K562 (cell line): ENCODE measurements at regions not wholly inside any gene's neighbourhood (a gene's known extent, or its start where the extent isn't known, plus 50 kb on each side); places are given as distances from the start of the nearest gene placed in this dataset.

Experiments used
- ATAC-seq: fragments of 200-7000 bp; cut with Tn5 transposase; 3 replicates; pipeline ENCODE4 v1.9.1; 2020; ENCODE audit warnings: moderate library complexity
- BruUV-seq: library from RNA; stranded (reverse); fragments of 400-500 nt; replicated peaks from 2 replicates; lab custom pipeline; 2021; lab: Mats Ljungman, UMichigan
- CTCF ChIA-PET: fragments of 300-600 bp; formaldehyde crosslinking; extraction: SDS; loops from one replicate; lab custom pipeline; 2021; ENCODE audit warnings: low intra/inter-chr PET ratio; lab: Yijun Ruan, JAX
- POLR2A ChIA-PET: fragments of 300-600, 350-650 bp; sonication (Branson Sonifier 250); formaldehyde crosslinking; extraction: SDS; loops from one replicate; lab custom pipeline; 2021; ENCODE audit warnings: antibody characterized with exemption, inconsistent platforms; lab: Yijun Ruan, JAX
- DNase-seq, 4 experiments: peaks; one replicate each; pipeline versions ENCODE4 v3.0.0 to v3.0.0-alpha.2; 2011 to 2018; ENCODE audit warnings: low spot score in 3 of 4, mixed read lengths in 3 of 4; ENCODE audit errors: extremely low read depth in 1 of 4
- FAIRE-seq: peaks from 2 replicates; lab custom pipeline; 2011; peaks lifted over from hg19 to GRCh38; lab: Jason Lieb, UNC
- H2AFZ ChIP-seq: 2 replicates; pipeline ENCODE4 v1.6.0; 2011; ENCODE audit warnings: low read depth, low read length, control low read depth, inconsistent platforms
- H3K27ac ChIP-seq: fragments of 200-600 bp; 3 replicates; pipeline ENCODE4 v1.8.0; 2011; ENCODE audit warnings: low read depth, mild to moderate bottlenecking, control low read depth, inconsistent platforms, low read length, moderate library complexity, mixed read lengths; ENCODE audit errors: extremely low read depth
- H3K27me3 ChIP-seq, 2 experiments: fragments of 300-600 bp in 1 of 2; 2 replicates in 1 of 2; 3 replicates in 1 of 2; pipeline versions ENCODE4 v1.6.0 to v1.8.0; 2011; ENCODE audit warnings: inconsistent platforms in 2 of 2, low read length in 2 of 2, mild to moderate bottlenecking in 1 of 2, mixed read lengths in 1 of 2, moderate library complexity in 1 of 2; ENCODE audit not compliant: control insufficient read depth in 2 of 2, insufficient read depth in 2 of 2
- H3K36me3 ChIP-seq: fragments of 300-600 bp; 3 replicates; pipeline ENCODE4 v1.8.0; 2011; ENCODE audit warnings: mild to moderate bottlenecking, low read length, inconsistent platforms; ENCODE audit not compliant: control insufficient read depth, insufficient read depth
- H3K4me1 ChIP-seq, 2 experiments: fragments of 200-600 bp in 1 of 2; replicated peaks in 1 of 2; 2 replicates in 1 of 2; 3 replicates in 1 of 2; pipeline versions ENCODE4 v1.5.1 to v1.8.0; 2011; ENCODE audit warnings: inconsistent platforms in 2 of 2, low read length in 2 of 2, mild to moderate bottlenecking in 1 of 2, mixed read lengths in 1 of 2, moderate library complexity in 1 of 2; ENCODE audit not compliant: control insufficient read depth in 2 of 2, insufficient read depth in 2 of 2
- H3K4me2 ChIP-seq: 2 replicates; pipeline ENCODE4 v1.6.1; 2011; ENCODE audit warnings: low read length, control low read depth, inconsistent platforms, mixed read lengths; ENCODE audit not compliant: insufficient read depth
- H3K4me3 ChIP-seq: fragments of 200-600 bp; sonication (generic), shearing (Covaris generic); 2 replicates; pipeline ENCODE4 v1.5.1; 2016; ENCODE audit warnings: control low read depth, inconsistent platforms
- H3K79me2 ChIP-seq: fragments of 200-600 bp; 3 replicates; pipeline ENCODE4 v1.8.0; 2011; ENCODE audit warnings: low read length, inconsistent platforms; ENCODE audit not compliant: control insufficient read depth, insufficient read depth
- H3K9ac ChIP-seq, 2 experiments: 2 replicates each; pipeline versions ENCODE4 v1.6.0 to v1.6.1; 2011; ENCODE audit warnings: low read depth in 2 of 2, low read length in 2 of 2, control low read depth in 1 of 2, inconsistent platforms in 1 of 2, mild to moderate bottlenecking in 1 of 2, mixed read lengths in 1 of 2; ENCODE audit not compliant: insufficient read depth in 1 of 2
- H3K9me1 ChIP-seq: one replicate; pipeline ENCODE4 v1.6.0; 2011; ENCODE audit warnings: inconsistent platforms, mild to moderate bottlenecking, low read length, moderate library complexity; ENCODE audit not compliant: control insufficient read depth, insufficient read depth
- H3K9me3 ChIP-seq: replicated peaks from 2 replicates; pipeline ENCODE4 v1.5.1; 2011; ENCODE audit warnings: low read depth, low read length, inconsistent platforms; ENCODE audit not compliant: control insufficient read depth, insufficient read depth
- H4K20me1 ChIP-seq: replicated peaks from 2 replicates; pipeline ENCODE4 v1.6.1; 2011; ENCODE audit warnings: low read length, inconsistent platforms, mixed read lengths; ENCODE audit not compliant: control insufficient read depth, insufficient read depth
- CREB1 ChIP-seq, 2 experiments: sonication (generic) in 1 of 2; formaldehyde crosslinking in 1 of 2; IDR thresholded peaks; 2 replicates each; pipeline versions ENCODE4 v1.6.1 to v1.8.0; 2012 to 2022; ENCODE audit warnings: inconsistent platforms in 1 of 2, mild to moderate bottlenecking in 1 of 2, missing genetic modification reagents in 1 of 2, moderate library complexity in 1 of 2
- DACH1 ChIP-seq: fragments of 450-650 bp; IDR thresholded peaks from 2 replicates; pipeline ENCODE4 v1.6.1; 2018; ENCODE audit not compliant: partially characterized antibody
- GATAD2B ChIP-seq: fragments of 450-650 bp; IDR thresholded peaks from 2 replicates; pipeline ENCODE4 v1.6.1; 2017; ENCODE audit warnings: mild to moderate bottlenecking, borderline replicate concordance
- HIVEP1 ChIP-seq: fragments of 250-450 bp; sonication (Bioruptor Pico); IDR thresholded peaks from 2 replicates; pipeline ENCODE4 v1.4.0; 2020; ENCODE audit warnings: mild to moderate bottlenecking
- HMG20B ChIP-seq: fragments of 250-450 bp; sonication (Bioruptor Pico); IDR thresholded peaks from 2 replicates; pipeline ENCODE4 v1.5.0; 2021; ENCODE audit warnings: mild to moderate bottlenecking
- L3MBTL2 ChIP-seq: fragments of 450-650 bp; IDR thresholded peaks from 2 replicates; pipeline ENCODE4 v1.6.1; 2016; ENCODE audit warnings: mild to moderate bottlenecking, moderate library complexity
- RFX1 ChIP-seq: fragments of 450-650 bp; IDR thresholded peaks from 2 replicates; pipeline ENCODE4 v1.6.1; 2016; ENCODE audit warnings: mild to moderate bottlenecking, moderate library complexity
- RFX7 ChIP-seq: fragments of 250-450 bp; sonication (Bioruptor Pico); IDR thresholded peaks from 2 replicates; pipeline ENCODE4 v1.5.1; 2021; ENCODE audit warnings: mild to moderate bottlenecking
- SMC3 ChIP-seq: conservative IDR thresholded peaks from 2 replicates; pipeline ENCODE4 v1.6.1; 2011; ENCODE audit warnings: low read depth, low read length, improper control_type of control experiment; ENCODE audit not compliant: insufficient read depth
- SRSF3 ChIP-seq: fragments of 200-400 bp; formaldehyde crosslinking; IDR thresholded peaks from 2 replicates; pipeline ENCODE4 v1.6.1; 2016; ENCODE audit warnings: mild to moderate bottlenecking, low read length, moderate library complexity; ENCODE audit not compliant: insufficient read depth
- TAF7 ChIP-seq: fragments of 450-650 bp; IDR thresholded peaks from 2 replicates; pipeline ENCODE4 v1.6.1; 2016; ENCODE audit warnings: missing genetic modification characterization, missing compliant biosample characterization
- TBL1XR1 ChIP-seq, 2 experiments: IDR thresholded peaks; 2 replicates each; pipeline ENCODE4 v1.6.1; 2012; ENCODE audit warnings: improper control_type of control experiment in 2 of 2, low read length in 2 of 2, mild to moderate bottlenecking in 1 of 2
- ZNF184 ChIP-seq: sonication (generic); formaldehyde crosslinking; IDR thresholded peaks from 2 replicates; pipeline ENCODE4 v1.5.0; 2020; ENCODE audit warnings: missing genetic modification reagents
- ZNF444 ChIP-seq: fragments of 250-450 bp; sonication (Bioruptor Pico); IDR thresholded peaks from 2 replicates; pipeline ENCODE4 v1.4.0; 2020; ENCODE audit warnings: mild to moderate bottlenecking, moderate library complexity
- ZNF668 ChIP-seq: fragments of 250-450 bp; sonication (Bioruptor Pico); IDR thresholded peaks from 2 replicates; pipeline ENCODE4 v1.8.0; 2022; ENCODE audit warnings: mild to moderate bottlenecking, inconsistent platforms
- WGBS: fragments of 100-300 bp; shearing (Covaris generic); methylation state at CpG from one replicate; pipeline ENCODE4 v1.1.6; 2016; ENCODE audit warnings: low coverage, mixed read lengths; ENCODE audit not compliant: insufficient coverage; ENCODE audit errors: missing lambda C conversion rate; 5-methylcytosine and 5-hydroxymethylcytosine counted together
- in situ Hi-C: fragments of 300-500 bp; cut with MboI; formaldehyde crosslinking; loops from 4 replicates; pipeline ENCODE4 v1.15.0; 2018; ENCODE audit warnings: inconsistent platforms, mixed read lengths
- intact Hi-C: fragments of 100-400 bp; cut with micrococcal nuclease; formaldehyde crosslinking; loops from 2 replicates; pipeline ENCODE4 v1.14.2; 2022
- TF ChIP-seq, protein P1 (sequence below): fragments of 450-650 bp; formaldehyde crosslinking; IDR thresholded peaks from 2 replicates; pipeline ENCODE4 v1.4.0; 2020; ENCODE audit warnings: mild to moderate bottlenecking
- TF ChIP-seq, protein P2 (sequence below): fragments of 450-650 bp; IDR thresholded peaks from 2 replicates; pipeline ENCODE4 v1.6.1; 2017; ENCODE audit warnings: mild to moderate bottlenecking, moderate library complexity
- TF ChIP-seq, protein P3 (sequence below): fragments of 450-650 bp; conservative IDR thresholded peaks from 2 replicates; pipeline ENCODE4 v1.6.1; 2016; ENCODE audit warnings: missing genetic modification characterization, low read depth, mild to moderate bottlenecking, control low read depth, missing compliant biosample characterization
- TF ChIP-seq, protein P4 (sequence below): fragments of 250-450 bp; sonication (Bioruptor Pico); IDR thresholded peaks from 2 replicates; pipeline ENCODE4 v1.9.0; 2021; ENCODE audit warnings: mild to moderate bottlenecking

DNA sequence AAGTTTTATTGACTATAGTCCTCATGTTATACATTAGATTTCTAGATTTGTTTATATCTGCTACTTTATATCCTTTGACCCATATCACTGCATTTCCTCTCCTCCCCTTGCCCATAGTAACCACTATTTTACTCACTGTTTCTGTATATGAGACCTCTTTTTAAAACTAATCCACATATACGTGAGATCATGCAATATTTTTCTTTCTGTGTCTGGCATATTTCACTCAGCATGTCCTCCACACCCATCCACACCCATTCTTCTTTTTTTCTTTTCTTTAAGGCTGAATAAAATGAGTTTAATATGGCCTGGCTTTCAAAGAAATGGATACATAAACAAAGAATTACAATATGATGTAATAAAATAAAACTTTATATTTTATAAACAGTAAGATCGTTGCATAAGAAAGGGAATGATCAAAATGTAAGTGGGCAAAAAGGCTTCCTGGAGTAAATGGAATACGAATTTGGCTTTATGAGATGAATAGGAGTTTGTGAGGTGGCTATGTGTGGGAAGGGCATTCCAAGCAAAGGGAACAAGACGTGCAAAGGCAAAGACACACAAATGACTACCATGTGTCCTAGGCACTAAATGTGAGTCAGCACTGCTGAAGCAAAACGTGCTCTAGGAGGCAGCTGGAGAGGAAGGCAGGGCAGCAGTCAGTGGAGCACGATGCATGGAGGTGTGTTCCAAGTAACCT is 53.2 kb upstream of the HIF1A start:
- no peaks in the 10 kb centered on the region for H3K79me2 ChIP-seq
- H3K27ac ChIP-seq = no peak overlapping the region
- POLR2A ChIA-PET = no interaction called here
- H3K9ac ChIP-seq = no peak overlapping the region
- ATAC-seq = no peak
- no peaks in the 10 kb centered on the region for H3K36me3 ChIP-seq
- no peak overlapping the region for H3K4me3 ChIP-seq
- BruUV-seq = no TSS peak
- DNase-seq = no peak
- in situ Hi-C loops = no loop called here
- no peaks in the 10 kb centered on the region for H3K9me3 ChIP-seq
- H3K27me3 ChIP-seq = peaks cover 4 to 11% of the 10 kb centered on the region in 2 experiments; a peak in 4 of 5 replicates
- no peak for FAIRE-seq
- no peak overlapping the region for H2AFZ ChIP-seq
- WGBS = 0% methylated on average over 6 of the region's 6 CpGs
- H3K4me1 ChIP-seq = no peaks in the 10 kb centered on the region
- intact Hi-C loops = no loop called here
- H3K4me2 ChIP-seq = no peak overlapping the region
- no peaks in the 10 kb centered on the region for H3K9me1 ChIP-seq
- no peaks in the 10 kb centered on the region for H4K20me1 ChIP-seq
- CTCF ChIA-PET = no interaction called here
- TF ChIP-seq SMC3 = no peak
- no peak for TF ChIP-seq ZNF444
- TF ChIP-seq, protein P1, sequence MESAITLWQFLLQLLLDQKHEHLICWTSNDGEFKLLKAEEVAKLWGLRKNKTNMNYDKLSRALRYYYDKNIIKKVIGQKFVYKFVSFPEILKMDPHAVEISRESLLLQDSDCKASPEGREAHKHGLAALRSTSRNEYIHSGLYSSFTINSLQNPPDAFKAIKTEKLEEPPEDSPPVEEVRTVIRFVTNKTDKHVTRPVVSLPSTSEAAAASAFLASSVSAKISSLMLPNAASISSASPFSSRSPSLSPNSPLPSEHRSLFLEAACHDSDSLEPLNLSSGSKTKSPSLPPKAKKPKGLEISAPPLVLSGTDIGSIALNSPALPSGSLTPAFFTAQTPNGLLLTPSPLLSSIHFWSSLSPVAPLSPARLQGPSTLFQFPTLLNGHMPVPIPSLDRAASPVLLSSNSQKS = no peak
- no peak for TF ChIP-seq ZNF668 (CRISPR knock-in tag)
- no peak for TF ChIP-seq SRSF3
- TF ChIP-seq DACH1 = no peak
- TF ChIP-seq RFX7 (CRISPR knock-in tag) = no peak
- no peak for TF ChIP-seq CREB1 (IDR thresholded peaks at IDR 0.05)
- no peak for TF ChIP-seq CREB1 (CRISPR knock-in tag; IDR thresholded peaks at IDR 0.05)
- no peak for TF ChIP-seq GATAD2B
- TF ChIP-seq TBL1XR1 (IDR thresholded peaks at IDR 0.05; ENCODE audit: low read length in 2 of 2) = no peak
- TF ChIP-seq, protein P2, sequence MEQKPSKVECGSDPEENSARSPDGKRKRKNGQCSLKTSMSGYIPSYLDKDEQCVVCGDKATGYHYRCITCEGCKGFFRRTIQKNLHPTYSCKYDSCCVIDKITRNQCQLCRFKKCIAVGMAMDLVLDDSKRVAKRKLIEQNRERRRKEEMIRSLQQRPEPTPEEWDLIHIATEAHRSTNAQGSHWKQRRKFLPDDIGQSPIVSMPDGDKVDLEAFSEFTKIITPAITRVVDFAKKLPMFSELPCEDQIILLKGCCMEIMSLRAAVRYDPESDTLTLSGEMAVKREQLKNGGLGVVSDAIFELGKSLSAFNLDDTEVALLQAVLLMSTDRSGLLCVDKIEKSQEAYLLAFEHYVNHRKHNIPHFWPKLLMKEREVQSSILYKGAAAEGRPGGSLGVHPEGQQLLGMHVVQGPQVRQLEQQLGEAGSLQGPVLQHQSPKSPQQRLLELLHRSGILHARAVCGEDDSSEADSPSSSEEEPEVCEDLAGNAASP = no peak
- no peak for TF ChIP-seq ZNF184
- TF ChIP-seq TAF7 = no peak
- TF ChIP-seq RFX1 = no peak
- TF ChIP-seq, protein P3, sequence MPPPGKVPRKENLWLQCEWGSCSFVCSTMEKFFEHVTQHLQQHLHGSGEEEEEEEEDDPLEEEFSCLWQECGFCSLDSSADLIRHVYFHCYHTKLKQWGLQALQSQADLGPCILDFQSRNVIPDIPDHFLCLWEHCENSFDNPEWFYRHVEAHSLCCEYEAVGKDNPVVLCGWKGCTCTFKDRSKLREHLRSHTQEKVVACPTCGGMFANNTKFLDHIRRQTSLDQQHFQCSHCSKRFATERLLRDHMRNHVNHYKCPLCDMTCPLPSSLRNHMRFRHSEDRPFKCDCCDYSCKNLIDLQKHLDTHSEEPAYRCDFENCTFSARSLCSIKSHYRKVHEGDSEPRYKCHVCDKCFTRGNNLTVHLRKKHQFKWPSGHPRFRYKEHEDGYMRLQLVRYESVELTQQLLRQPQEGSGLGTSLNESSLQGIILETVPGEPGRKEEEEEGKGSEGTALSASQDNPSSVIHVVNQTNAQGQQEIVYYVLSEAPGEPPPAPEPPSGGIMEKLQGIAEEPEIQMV (tag) = no peak
- no peak for TF ChIP-seq L3MBTL2
- TF ChIP-seq HIVEP1 (CRISPR knock-in tag) = no peak
- TF ChIP-seq HMG20B (CRISPR knock-in tag) = no peak
- TF ChIP-seq, protein P4, sequence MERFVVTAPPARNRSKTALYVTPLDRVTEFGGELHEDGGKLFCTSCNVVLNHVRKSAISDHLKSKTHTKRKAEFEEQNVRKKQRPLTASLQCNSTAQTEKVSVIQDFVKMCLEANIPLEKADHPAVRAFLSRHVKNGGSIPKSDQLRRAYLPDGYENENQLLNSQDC = no peak
